HCT116 (cell line): ENCODE measurements at regions not wholly inside any gene's neighbourhood (a gene's known extent, or its start where the extent isn't known, plus 50 kb on each side); places are given as distances from the start of the nearest gene placed in this dataset.

ENCODE experiments used
- ATAC-seq: fragments of 200-7000 bp; cut with Tn5 transposase; 2 replicates; pipeline ENCODE4 v1.9.1; 2020; ENCODE audit warnings: mild to moderate bottlenecking, moderate library complexity
- BruUV-seq: library from RNA; stranded (reverse); fragments of 400-500 nt; replicated peaks from 2 replicates; lab custom pipeline; 2021; lab: Mats Ljungman, UMichigan
- CTCF ChIA-PET: fragments of 300-600 bp; sonication (Branson Sonifier 250); formaldehyde crosslinking; loops from one replicate; lab custom pipeline; 2021; ENCODE audit warnings: antibody characterized with exemption; lab: Charles Lee
- POLR2A ChIA-PET: fragments of 300-600, 350-600 bp; sonication (Branson Sonifier 250); formaldehyde crosslinking; loops from one replicate; lab custom pipeline; 2021; ENCODE audit warnings: antibody characterized with exemption; lab: Charles Lee
- RAD21 ChIA-PET, 2 experiments: fragments of 300-600 bp; sonication (Branson Sonifier 250); formaldehyde crosslinking; loops; one replicate each; lab custom pipeline; 2023; ENCODE audit warnings: low total read pairs in 2 of 2; ENCODE audit not compliant: uncharacterized antibody in 2 of 2, unreplicated experiment in 2 of 2, low non-redundant PET in 1 of 2; lab: Charles Lee
- DNase-seq: peaks from one replicate; pipeline ENCODE4 v3.0.0-alpha.2; 2010; ENCODE audit warnings: low read depth, low spot score
- H2AFZ ChIP-seq: fragments of 200-600 bp; shearing (Covaris generic), sonication (generic); 2 replicates; pipeline ENCODE4 v1.6.1; 2017; ENCODE audit warnings: low read depth, mixed run types, mixed read lengths, antibody characterized with exemption, low read length; ENCODE audit not compliant: poor library complexity, severe bottlenecking
- H3K27ac ChIP-seq: 2 replicates; pipeline ENCODE4 v1.5.1; 2012; ENCODE audit warnings: low read depth, low read length
- H3K27me3 ChIP-seq: fragments of 200-600 bp; sonication (generic); 2 replicates; pipeline ENCODE4 v1.6.1; 2016; ENCODE audit warnings: mixed run types, low read length, mixed read lengths; ENCODE audit not compliant: insufficient read depth
- H3K36me3 ChIP-seq, 2 experiments: fragments of 200-500 bp in 1 of 2; fragments of 200-600 bp in 1 of 2; sonication (Bioruptor generic) in 1 of 2; sonication (generic) in 1 of 2; 2 replicates each; pipeline versions ENCODE4 v1.5.1 to v1.6.1; 2014 to 2016; ENCODE audit warnings: low read length in 2 of 2, inconsistent platforms in 1 of 2, mixed read lengths in 1 of 2, mixed run types in 1 of 2; ENCODE audit not compliant: insufficient read depth in 2 of 2, control insufficient read depth in 1 of 2
- H3K4me1 ChIP-seq, 2 experiments: fragments of 200-600 bp in 1 of 2; sonication (generic) in 1 of 2; 2 replicates each; pipeline versions ENCODE4 v1.5.1 to v1.6.1; 2012 to 2017; ENCODE audit warnings: low read length in 2 of 2, inconsistent platforms in 1 of 2, mild to moderate bottlenecking in 1 of 2, mixed read lengths in 1 of 2, mixed run types in 1 of 2, moderate library complexity in 1 of 2; ENCODE audit not compliant: insufficient read depth in 2 of 2, control insufficient read depth in 1 of 2
- H3K4me2 ChIP-seq: fragments of 200-600 bp; sonication (generic); 2 replicates; pipeline ENCODE4 v1.6.1; 2017; ENCODE audit warnings: mixed run types, low read length, mixed read lengths
- H3K4me3 ChIP-seq, 2 experiments: fragments of 200-600 bp in 1 of 2; sonication (generic) in 1 of 2; replicated peaks in 1 of 2; 2 replicates each; pipeline ENCODE4 v1.5.1; 2011 to 2016; ENCODE audit warnings: low read length in 2 of 2, control low read depth in 1 of 2, low read depth in 1 of 2, mild to moderate bottlenecking in 1 of 2, mixed read lengths in 1 of 2, mixed run types in 1 of 2
- H3K79me2 ChIP-seq: fragments of 200-600 bp; sonication (generic); 2 replicates; pipeline ENCODE4 v1.6.1; 2017; ENCODE audit warnings: mild to moderate bottlenecking, mixed run types, low read length, moderate library complexity, mixed read lengths; ENCODE audit not compliant: insufficient read depth
- H3K9ac ChIP-seq: fragments of 200-600 bp; sonication (generic); 2 replicates; pipeline ENCODE4 v1.6.1; 2016; ENCODE audit warnings: low read length, mixed read lengths
- H3K9me2 ChIP-seq: fragments of 200-600 bp; sonication (generic), shearing (Covaris generic); 2 replicates; pipeline ENCODE4 v1.6.1; 2017; ENCODE audit warnings: mixed run types, mild to moderate bottlenecking, moderate library complexity; ENCODE audit not compliant: insufficient read depth
- H3K9me3 ChIP-seq, 2 experiments: fragments of 200-500 bp in 1 of 2; fragments of 200-600 bp in 1 of 2; sonication (Bioruptor generic) in 1 of 2; sonication (generic) in 1 of 2; 2 replicates each; pipeline ENCODE4 v1.6.1; 2014 to 2017; ENCODE audit warnings: low read length in 2 of 2, mixed read lengths in 2 of 2, inconsistent platforms in 1 of 2, low read depth in 1 of 2, mild to moderate bottlenecking in 1 of 2, mixed run types in 1 of 2, moderate library complexity in 1 of 2; ENCODE audit not compliant: control insufficient read depth in 1 of 2, insufficient read depth in 1 of 2
- H4K20me1 ChIP-seq: fragments of 200-600 bp; sonication (generic), shearing (Covaris generic); 2 replicates; pipeline ENCODE4 v1.6.1; 2017; ENCODE audit warnings: mixed run types, mild to moderate bottlenecking, moderate library complexity; ENCODE audit not compliant: insufficient read depth
- ATF3 ChIP-seq: IDR thresholded peaks from 2 replicates; pipeline ENCODE4 v1.6.1; 2012
- CBX3 ChIP-seq: IDR thresholded peaks from 2 replicates; pipeline ENCODE4 v1.6.1; 2012; ENCODE audit warnings: low read depth
- CTCF ChIP-seq, 3 experiments: fragments of 200-600 bp in 1 of 3; sonication (generic) in 1 of 3; IDR thresholded peaks in 2 of 3; conservative IDR thresholded peaks in 1 of 3; 2 replicates each; pipeline ENCODE4 v1.5.1; 2012 to 2017; ENCODE audit warnings: low read depth in 2 of 3, low read length in 2 of 3, antibody characterized with exemption in 1 of 3, borderline replicate concordance in 1 of 3, control low read depth in 1 of 3, mild to moderate bottlenecking in 1 of 3, mixed read lengths in 1 of 3, mixed run types in 1 of 3, moderate library complexity in 1 of 3; ENCODE audit not compliant: insufficient read depth in 1 of 3
- EZH2 ChIP-seq: fragments of 200-600 bp; sonication (generic); IDR thresholded peaks from 2 replicates; pipeline ENCODE4 v1.6.1; 2017; ENCODE audit warnings: antibody characterized with exemption, mixed run types
- FOSL1 ChIP-seq: IDR thresholded peaks from 2 replicates; pipeline ENCODE4 v1.6.1; 2012; ENCODE audit warnings: low read depth
- MAX ChIP-seq: IDR thresholded peaks from 2 replicates; pipeline ENCODE4 v1.6.1; 2012
- POLR2A ChIP-seq: IDR thresholded peaks from 2 replicates; pipeline ENCODE4 v1.7.0; 2011; ENCODE audit warnings: borderline replicate concordance; ENCODE audit not compliant: insufficient read depth, insufficient read length; ENCODE audit errors: extremely low read depth
- POLR2AphosphoS5 ChIP-seq: IDR thresholded peaks from 2 replicates; pipeline ENCODE4 v1.6.1; 2011; ENCODE audit warnings: mild to moderate bottlenecking, low read depth, low read length, moderate library complexity
- RAD21 ChIP-seq: IDR thresholded peaks from 2 replicates; pipeline ENCODE4 v1.6.1; 2012; ENCODE audit warnings: low read depth, mild to moderate bottlenecking
- REST ChIP-seq: IDR thresholded peaks from 2 replicates; pipeline ENCODE4 v1.6.1; 2012; ENCODE audit warnings: low read depth
- SP1 ChIP-seq: IDR thresholded peaks from 2 replicates; pipeline ENCODE4 v1.6.1; 2012; ENCODE audit warnings: low read depth
- TCF7L2 ChIP-seq: IDR thresholded peaks from 2 replicates; pipeline ENCODE4 v1.7.0; 2011; ENCODE audit warnings: borderline replicate concordance, inconsistent platforms; ENCODE audit not compliant: insufficient read depth, insufficient read length; ENCODE audit errors: extremely low read depth
- YY1 ChIP-seq: IDR thresholded peaks from 2 replicates; pipeline ENCODE4 v1.6.1; 2011; ENCODE audit warnings: low read length, low read depth, moderate library complexity, mild to moderate bottlenecking; ENCODE audit not compliant: insufficient replicate concordance; ENCODE audit errors: extremely low read depth
- ZBTB33 ChIP-seq: IDR thresholded peaks from 2 replicates; pipeline ENCODE4 v1.6.1; 2011; ENCODE audit warnings: mild to moderate bottlenecking, low read length, moderate library complexity; ENCODE audit not compliant: insufficient replicate concordance; ENCODE audit errors: extremely low read depth
- intact Hi-C: fragments of 100-400 bp; cut with micrococcal nuclease; formaldehyde crosslinking; loops from 2 replicates; pipeline ENCODE4 v1.10.0; 2022

- no peak for TF ChIP-seq CTCF (IDR thresholded peaks at IDR 0.05 in 2 of 3, conservative IDR thresholded peaks at IDR 0.05 in 1 of 3; ENCODE audit: borderline replicate concordance in 1 of 3, insufficient read depth in 1 of 3, low read depth in 2 of 3, low read length in 2 of 3)
- TF ChIP-seq, all 23 proteins: peak for 0
Measured at GRCh38 chr12:127896661-127897060, 370.3 kb upstream of the TMEM132C start (continued).

GRCh38 chr12:127898616-127899015, 368.4 kb upstream of the TMEM132C start:
- DNase-seq (no peak), ATAC-seq (no peak)
- RAD21 ChIA-PET, result no interaction called here
- no TSS peak for BruUV-seq
- H3K36me3 ChIP-seq, result no peaks in the 10 kb centered on the region
- CTCF ChIA-PET, result no interaction called here
- peaks cover 4 to 26% of the 10 kb centered on the region in 2 experiments; a peak in 2 of 4 replicates for H3K9me3 ChIP-seq
- H3K4me3 ChIP-seq, result no peak overlapping the region
- no peak overlapping the region for H3K9ac ChIP-seq
- H3K4me2 ChIP-seq, result no peak overlapping the region
- intact Hi-C loops, result no loop called here
- H3K79me2 ChIP-seq, result no peaks in the 10 kb centered on the region
- no peaks in the 10 kb centered on the region for H4K20me1 ChIP-seq
- POLR2A ChIA-PET, result no interaction called here
- H3K4me1 ChIP-seq, result no peaks in the 10 kb centered on the region
- H3K27ac ChIP-seq, result no peak overlapping the region
- no peak overlapping the region for H2AFZ ChIP-seq
- no peaks in the 10 kb centered on the region for H3K9me2 ChIP-seq
- no peaks in the 10 kb centered on the region for H3K27me3 ChIP-seq
- TF ChIP-seq YY1 (no peak), POLR2AphosphoS5 (no peak), REST (no peak), CBX3 (no peak), TCF7L2 (no peak), RAD21 (no peak), EZH2 (no peak), SP1 (no peak), MAX (no peak), ZBTB33 (no peak), POLR2A (no peak), FOSL1 (no peak), ATF3 (no peak), CTCF (IDR thresholded peaks at IDR 0.05 in 2 of 3, conservative IDR thresholded peaks at IDR 0.05 in 1 of 3; ENCODE audit: borderline replicate concordance in 1 of 3, insufficient read depth in 1 of 3, low read depth in 2 of 3, low read length in 2 of 3) (no peak)
